Adrenal gland (tissue), 5 donors: ENCODE measurements at regions not wholly inside any gene's neighbourhood (a gene's known extent, or its start where the extent isn't known, plus 50 kb on each side); places are given as distances from the start of the nearest gene placed in this dataset.

ENCODE experiments used
- POLR2A ChIP-seq, 2 donors: fragments of 450-650 bp; IDR thresholded peaks; one replicate each; pipeline ENCODE4 v1.6.1; 2017; ENCODE audit warnings: antibody characterized with exemption in 2 of 2, mild to moderate bottlenecking in 2 of 2, moderate library complexity in 1 of 2
- TF ChIP-seq, protein P1 (sequence below), 6 experiments: fragments of 450-650 bp in 4 of 6; fragments of 200-600 bp in 2 of 6; sonication (generic) in 1 of 6; IDR thresholded peaks; 1 replicate in 5 of 6; 2 replicates in 1 of 6; pipeline versions ENCODE4 v1.5.1 to v1.8.0; 2016 to 2021; ENCODE audit warnings: antibody characterized with exemption in 6 of 6, mild to moderate bottlenecking in 2 of 6, moderate library complexity in 1 of 6
- donor health status: DM: no; HTN: no; CAD: no.

DNA sequence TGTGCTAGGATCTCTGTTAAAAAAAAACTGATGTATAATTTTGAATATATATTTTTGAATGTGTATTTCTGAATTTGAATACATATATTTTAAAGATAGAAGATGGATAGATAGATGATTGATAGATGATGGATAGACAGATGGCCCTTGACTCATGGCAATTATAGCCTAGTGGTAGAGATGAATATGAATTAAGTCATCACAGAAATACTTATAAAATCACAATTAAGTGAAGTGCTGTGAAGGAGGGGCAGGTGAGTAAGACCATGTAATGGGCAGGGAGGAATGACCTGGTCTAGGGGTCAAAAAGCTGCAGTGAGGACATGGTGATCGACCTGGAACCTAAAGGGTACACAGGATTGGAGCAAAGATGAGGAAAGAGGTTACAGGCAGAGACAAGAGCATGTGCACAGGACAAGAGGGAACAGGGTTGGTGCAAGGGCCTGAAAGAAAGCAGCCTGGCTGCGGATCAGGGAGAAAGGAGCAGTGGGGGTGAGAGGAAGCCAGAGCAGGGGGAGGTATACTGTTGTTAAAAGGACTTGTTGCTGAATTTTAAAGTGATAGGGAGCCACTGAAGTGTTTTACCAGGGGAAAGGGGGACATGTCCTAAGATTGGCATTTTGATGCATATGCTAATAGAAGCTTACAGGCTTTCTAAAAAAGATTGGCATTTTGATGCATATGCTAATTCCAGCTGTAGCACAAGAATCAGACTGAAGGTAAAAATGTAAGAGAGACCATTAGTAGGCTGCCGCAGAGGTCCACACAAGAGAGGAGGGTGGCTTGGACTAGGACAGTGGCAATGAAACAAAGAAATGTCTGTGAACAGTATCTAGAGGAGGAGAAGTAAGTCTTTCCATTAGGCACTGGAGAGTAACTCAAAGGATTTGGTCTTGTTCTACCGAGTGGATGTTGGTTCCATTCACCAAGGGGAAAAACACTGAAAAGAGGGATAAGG lies 527.8 kb downstream of the AGTPBP1 start:
- TF ChIP-seq, protein P1, sequence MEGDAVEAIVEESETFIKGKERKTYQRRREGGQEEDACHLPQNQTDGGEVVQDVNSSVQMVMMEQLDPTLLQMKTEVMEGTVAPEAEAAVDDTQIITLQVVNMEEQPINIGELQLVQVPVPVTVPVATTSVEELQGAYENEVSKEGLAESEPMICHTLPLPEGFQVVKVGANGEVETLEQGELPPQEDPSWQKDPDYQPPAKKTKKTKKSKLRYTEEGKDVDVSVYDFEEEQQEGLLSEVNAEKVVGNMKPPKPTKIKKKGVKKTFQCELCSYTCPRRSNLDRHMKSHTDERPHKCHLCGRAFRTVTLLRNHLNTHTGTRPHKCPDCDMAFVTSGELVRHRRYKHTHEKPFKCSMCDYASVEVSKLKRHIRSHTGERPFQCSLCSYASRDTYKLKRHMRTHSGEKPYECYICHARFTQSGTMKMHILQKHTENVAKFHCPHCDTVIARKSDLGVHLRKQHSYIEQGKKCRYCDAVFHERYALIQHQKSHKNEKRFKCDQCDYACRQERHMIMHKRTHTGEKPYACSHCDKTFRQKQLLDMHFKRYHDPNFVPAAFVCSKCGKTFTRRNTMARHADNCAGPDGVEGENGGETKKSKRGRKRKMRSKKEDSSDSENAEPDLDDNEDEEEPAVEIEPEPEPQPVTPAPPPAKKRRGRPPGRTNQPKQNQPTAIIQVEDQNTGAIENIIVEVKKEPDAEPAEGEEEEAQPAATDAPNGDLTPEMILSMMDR (IDR thresholded peaks at IDR 0.05): no peak
- no peak for TF ChIP-seq POLR2A (IDR thresholded peaks at IDR 0.05)
